ENCODE measurements at regions not wholly inside any gene's neighbourhood (a gene's known extent, or its start where the extent isn't known, plus 50 kb on each side); places are given as distances from the start of the nearest gene placed in this dataset.

- no peak for DNase-seq (ENCODE audit: low spot score)
- no peak for ATAC-seq (ENCODE audit: low FRiP score)
- TF ChIP-seq CTCF (IDR thresholded peaks at IDR 0.05): no peak
Measured at GRCh38 chr4:45199736-45200135, 473.4 kb upstream of the GNPDA2 start.

GRCh38 chr4:45188501-45188900 lies 462.1 kb upstream of the GNPDA2 start:
- ATAC-seq (ENCODE audit: low FRiP score) (no peak), DNase-seq (ENCODE audit: low spot score) (no peak)
- TF ChIP-seq CTCF (IDR thresholded peaks at IDR 0.05): no peak

- no peak for TF ChIP-seq CTCF (IDR thresholded peaks at IDR 0.05)
- DNase-seq (ENCODE audit: low spot score) (no peak), ATAC-seq (ENCODE audit: low FRiP score) (no peak)
Measured at GRCh38 chr4:45186249-45186648, 459.9 kb upstream of the GNPDA2 start.

- ATAC-seq (ENCODE audit: low FRiP score) (no peak), DNase-seq (ENCODE audit: low spot score) (no peak)
- no peak for TF ChIP-seq CTCF (IDR thresholded peaks at IDR 0.05)
Measured at GRCh38 chr4:45183905-45184304, 457.5 kb upstream of the GNPDA2 start.

- no peak for DNase-seq (ENCODE audit: low spot score)
- ATAC-seq (ENCODE audit: low FRiP score): no peak
- no peak for TF ChIP-seq CTCF (IDR thresholded peaks at IDR 0.05)
Measured at GRCh38 chr4:45172636-45173035, 446.3 kb upstream of the GNPDA2 start.

GRCh38 chr4:45160951-45161350 lies 434.6 kb upstream of the GNPDA2 start:
- DNase-seq (ENCODE audit: low spot score) (no peak), ATAC-seq (ENCODE audit: low FRiP score) (no peak)
- no peak for TF ChIP-seq CTCF (IDR thresholded peaks at IDR 0.05)

GRCh38 chr4:45155081-45155777 lies 428.9 kb upstream of the GNPDA2 start:
- no peak for TF ChIP-seq CTCF (IDR thresholded peaks at IDR 0.05)
- DNase-seq (ENCODE audit: low spot score): no peak
- no peak for ATAC-seq (ENCODE audit: low FRiP score)
